ENCODE measurements at regions not wholly inside any gene's neighbourhood (a gene's known extent, or its start where the extent isn't known, plus 50 kb on each side); places are given as distances from the start of the nearest gene placed in this dataset.
"Not testable (repeated sequence)": the region's sequence is repeated elsewhere in the genome, so short reads cannot be mapped to it uniquely, and the experiment has no call there.

GRCh38 chr17:68169165-68169821, 78.5 kb upstream of the AMZ2 start:
- not testable (repeated sequence) for H3K79me2 ChIP-seq (ENCODE audit: control insufficient read depth, insufficient read depth, low read length); H3K27me3 ChIP-seq (ENCODE audit: control insufficient read depth, insufficient read depth, low read length); H3K9me3 ChIP-seq (ENCODE audit: control insufficient read depth, insufficient read depth, low read depth, low read length); H3K4me2 ChIP-seq (ENCODE audit: extremely low read depth, insufficient read depth, low read length); H3K36me3 ChIP-seq (ENCODE audit: control insufficient read depth, insufficient read depth, low read length); DNase-seq (ENCODE audit: low read depth in 2 of 2); H4K20me1 ChIP-seq (ENCODE audit: control insufficient read depth, extremely low read depth, insufficient read depth, low read length); H3K4me1 ChIP-seq (ENCODE audit: control insufficient read depth, extremely low read depth, insufficient read depth, low read length); H3K9ac ChIP-seq (ENCODE audit: insufficient read depth, low read length); H3K27ac ChIP-seq (ENCODE audit: insufficient read depth, low read length); H2AFZ ChIP-seq (ENCODE audit: low read length)
- H3K4me3 ChIP-seq (replicated peaks in 1 of 4; ENCODE audit: control extremely low read depth in 1 of 4, insufficient read depth in 1 of 4, low read depth in 3 of 4, low read length in 4 of 4), result peak overlapping the region in 1 of 4 experiments; percentile 17

GRCh38 chr17:68169840-68170239, 78.0 kb upstream of the AMZ2 start:
- Histone ChIP-seq H3K27ac (ENCODE audit: insufficient read depth, low read length) (no peak overlapping the region), H3K36me3 (ENCODE audit: control insufficient read depth, insufficient read depth, low read length) (no peaks in the 10 kb centered on the region), H3K4me1 (ENCODE audit: control insufficient read depth, extremely low read depth, insufficient read depth, low read length) (no peaks in the 10 kb centered on the region), H3K4me3 (replicated peaks in 1 of 4; ENCODE audit: control extremely low read depth in 1 of 4, insufficient read depth in 1 of 4, low read depth in 3 of 4, low read length in 4 of 4) (no peak overlapping the region), H3K4me2 (ENCODE audit: extremely low read depth, insufficient read depth, low read length) (no peak overlapping the region), H4K20me1 (ENCODE audit: control insufficient read depth, extremely low read depth, insufficient read depth, low read length) (no peaks in the 10 kb centered on the region), H3K79me2 (ENCODE audit: control insufficient read depth, insufficient read depth, low read length) (no peaks in the 10 kb centered on the region), H2AFZ (ENCODE audit: low read length) (no peak overlapping the region), H3K9me3 (ENCODE audit: control insufficient read depth, insufficient read depth, low read depth, low read length) (no peaks in the 10 kb centered on the region), H3K27me3 (ENCODE audit: control insufficient read depth, insufficient read depth, low read length) (no peaks in the 10 kb centered on the region), H3K9ac (ENCODE audit: insufficient read depth, low read length) (no peak overlapping the region)
- DNase-seq (ENCODE audit: low read depth in 2 of 2), result no peak
- no peak for TF ChIP-seq EZH2 (IDR thresholded peaks at IDR 0.05; ENCODE audit: low read length, missing control alignments)
- TF ChIP-seq, protein P1, sequence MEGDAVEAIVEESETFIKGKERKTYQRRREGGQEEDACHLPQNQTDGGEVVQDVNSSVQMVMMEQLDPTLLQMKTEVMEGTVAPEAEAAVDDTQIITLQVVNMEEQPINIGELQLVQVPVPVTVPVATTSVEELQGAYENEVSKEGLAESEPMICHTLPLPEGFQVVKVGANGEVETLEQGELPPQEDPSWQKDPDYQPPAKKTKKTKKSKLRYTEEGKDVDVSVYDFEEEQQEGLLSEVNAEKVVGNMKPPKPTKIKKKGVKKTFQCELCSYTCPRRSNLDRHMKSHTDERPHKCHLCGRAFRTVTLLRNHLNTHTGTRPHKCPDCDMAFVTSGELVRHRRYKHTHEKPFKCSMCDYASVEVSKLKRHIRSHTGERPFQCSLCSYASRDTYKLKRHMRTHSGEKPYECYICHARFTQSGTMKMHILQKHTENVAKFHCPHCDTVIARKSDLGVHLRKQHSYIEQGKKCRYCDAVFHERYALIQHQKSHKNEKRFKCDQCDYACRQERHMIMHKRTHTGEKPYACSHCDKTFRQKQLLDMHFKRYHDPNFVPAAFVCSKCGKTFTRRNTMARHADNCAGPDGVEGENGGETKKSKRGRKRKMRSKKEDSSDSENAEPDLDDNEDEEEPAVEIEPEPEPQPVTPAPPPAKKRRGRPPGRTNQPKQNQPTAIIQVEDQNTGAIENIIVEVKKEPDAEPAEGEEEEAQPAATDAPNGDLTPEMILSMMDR (conservative IDR thresholded peaks at IDR 0.05 in 1 of 2, IDR thresholded peaks at IDR 0.05 in 1 of 2; ENCODE audit: low read depth in 1 of 2, low read length in 2 of 2), result no peak

DNA sequence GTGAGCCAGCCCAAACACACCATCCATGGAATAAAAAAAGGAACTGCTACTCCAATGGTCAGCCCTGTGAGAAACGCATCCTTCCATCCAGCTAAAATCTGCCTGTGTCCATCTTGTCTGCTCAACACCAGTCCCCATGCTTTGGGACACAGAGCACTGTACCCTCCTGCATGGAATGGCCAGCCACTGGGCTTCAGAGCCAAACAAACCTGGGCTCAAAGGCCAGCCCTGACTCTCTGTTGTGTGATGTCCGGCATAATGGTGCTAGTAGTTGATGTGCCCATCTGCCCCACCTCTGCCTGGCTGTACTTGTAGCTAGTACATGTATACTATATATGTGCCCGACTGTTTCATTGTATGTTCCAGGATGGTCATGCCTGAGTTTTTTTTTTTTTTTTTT, 77.6 kb upstream of the AMZ2 start:
- TF ChIP-seq, protein P1 (conservative IDR thresholded peaks at IDR 0.05 in 1 of 2, IDR thresholded peaks at IDR 0.05 in 1 of 2; ENCODE audit: low read depth in 1 of 2, low read length in 2 of 2), result no peak
- no peaks in the 10 kb centered on the region for H3K27me3 ChIP-seq (ENCODE audit: control insufficient read depth, insufficient read depth, low read length)
- H4K20me1 ChIP-seq (ENCODE audit: control insufficient read depth, extremely low read depth, insufficient read depth, low read length), result no peaks in the 10 kb centered on the region
- H3K4me3 ChIP-seq (replicated peaks in 1 of 4; ENCODE audit: control extremely low read depth in 1 of 4, insufficient read depth in 1 of 4, low read depth in 3 of 4, low read length in 4 of 4), result no peak overlapping the region
- no peaks in the 10 kb centered on the region for H3K79me2 ChIP-seq (ENCODE audit: control insufficient read depth, insufficient read depth, low read length)
- H2AFZ ChIP-seq (ENCODE audit: low read length), result no peak overlapping the region
- H3K9me3 ChIP-seq (ENCODE audit: control insufficient read depth, insufficient read depth, low read depth, low read length), result no peaks in the 10 kb centered on the region
- no peak overlapping the region for H3K4me2 ChIP-seq (ENCODE audit: extremely low read depth, insufficient read depth, low read length)
- no peaks in the 10 kb centered on the region for H3K4me1 ChIP-seq (ENCODE audit: control insufficient read depth, extremely low read depth, insufficient read depth, low read length)
- no peak overlapping the region for H3K27ac ChIP-seq (ENCODE audit: insufficient read depth, low read length)
- DNase-seq (ENCODE audit: low read depth in 2 of 2), result no peak
- H3K36me3 ChIP-seq (ENCODE audit: control insufficient read depth, insufficient read depth, low read length), result no peaks in the 10 kb centered on the region
- no peak overlapping the region for H3K9ac ChIP-seq (ENCODE audit: insufficient read depth, low read length)

Data from fibroblast of lung (primary cell).